Pulmonary artery endothelial cell (primary cell): ENCODE measurements at regions not wholly inside any gene's neighbourhood (a gene's known extent, or its start where the extent isn't known, plus 50 kb on each side); places are given as distances from the start of the nearest gene placed in this dataset.
A peak's percentile ranks its signal among the peaks of the same experiment; 100 is the strongest.

Source experiments
- DNase-seq: peaks from one replicate; pipeline ENCODE4 v3.0.0-alpha.2; 2011; ENCODE audit warnings: low read depth, low spot score

DNA sequence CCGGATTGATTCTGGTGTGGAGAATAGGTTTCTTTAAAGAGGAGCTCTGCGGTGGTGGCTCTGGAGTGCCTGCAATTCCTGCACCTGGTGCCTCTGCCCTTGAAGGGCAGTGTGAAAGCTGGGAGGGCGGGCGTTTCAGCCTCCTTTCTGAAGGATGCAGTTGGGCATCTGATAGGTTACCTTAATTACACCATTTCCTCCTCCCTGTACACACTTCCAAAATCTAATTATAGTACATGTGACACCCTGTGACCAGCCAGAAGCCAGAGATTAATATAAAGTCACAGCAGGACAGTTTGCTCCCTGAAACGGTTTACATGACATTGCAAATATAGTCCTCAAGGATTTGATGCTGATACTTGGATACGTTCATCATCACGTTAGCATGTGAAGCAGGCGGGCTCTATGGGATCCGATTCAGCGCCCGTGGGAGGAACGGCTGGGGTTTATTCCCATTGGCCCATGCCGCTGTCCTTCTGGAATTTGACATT, 548.2 kb downstream of the QKI start:
- no peak for DNase-seq

- DNase-seq, result no peak
These were observed 545.6 kb downstream of the QKI start for GRCh38 chr6:163960128-163960527.

GRCh38 chr6:163958646-163959045, 544.1 kb downstream of the QKI start:
- DNase-seq, result no peak

DNA sequence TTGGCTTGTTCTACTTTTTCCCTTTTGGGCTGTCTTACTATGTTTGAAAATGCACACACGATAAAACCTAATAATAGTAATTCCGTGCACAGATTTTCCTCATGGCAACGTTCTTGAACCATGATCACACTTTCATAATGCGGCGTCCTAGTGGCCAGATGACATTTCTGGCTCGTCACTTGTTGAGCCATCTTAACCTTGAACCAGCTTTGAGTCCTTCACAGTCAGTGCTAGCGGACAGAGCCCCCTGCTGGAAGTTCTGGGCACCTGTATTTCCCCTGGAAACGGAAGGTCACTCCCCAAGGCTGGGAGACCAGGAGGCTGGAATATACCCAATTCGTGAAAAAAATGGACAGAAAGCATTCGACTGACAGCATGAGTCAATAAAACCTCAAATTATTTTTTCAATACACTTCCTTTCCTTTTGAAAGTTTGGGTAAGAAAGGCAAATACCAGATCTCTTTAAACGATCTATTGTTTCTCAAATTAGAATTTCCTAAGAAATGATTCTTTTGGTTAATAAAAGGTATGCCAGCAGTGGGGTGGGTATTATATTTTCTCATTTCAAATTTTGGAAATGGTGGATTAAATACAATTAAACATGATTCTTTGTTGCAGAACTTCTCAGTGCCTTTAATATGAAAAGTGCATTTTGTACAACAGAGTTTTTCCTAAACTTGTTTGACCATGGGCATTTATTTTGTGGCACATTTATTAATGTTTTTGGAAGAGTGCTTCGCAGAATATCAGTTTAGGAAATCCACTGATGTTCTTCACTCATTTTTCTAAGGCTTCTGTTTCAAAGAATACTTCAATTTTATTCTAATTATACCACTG, 542.3 kb downstream of the QKI start:
- DNase-seq, result peak; percentile 10

GRCh38 chr6:163955756-163956155, 541.2 kb downstream of the QKI start:
- DNase-seq, result no peak

- DNase-seq, result no peak
These were observed 540.6 kb downstream of the QKI start for GRCh38 chr6:163955096-163955495.

GRCh38 chr6:163954088-163954775, 539.7 kb downstream of the QKI start:
- no peak for DNase-seq

GRCh38 chr6:163952005-163952404, 537.5 kb downstream of the QKI start:
- DNase-seq, result no peak

DNA sequence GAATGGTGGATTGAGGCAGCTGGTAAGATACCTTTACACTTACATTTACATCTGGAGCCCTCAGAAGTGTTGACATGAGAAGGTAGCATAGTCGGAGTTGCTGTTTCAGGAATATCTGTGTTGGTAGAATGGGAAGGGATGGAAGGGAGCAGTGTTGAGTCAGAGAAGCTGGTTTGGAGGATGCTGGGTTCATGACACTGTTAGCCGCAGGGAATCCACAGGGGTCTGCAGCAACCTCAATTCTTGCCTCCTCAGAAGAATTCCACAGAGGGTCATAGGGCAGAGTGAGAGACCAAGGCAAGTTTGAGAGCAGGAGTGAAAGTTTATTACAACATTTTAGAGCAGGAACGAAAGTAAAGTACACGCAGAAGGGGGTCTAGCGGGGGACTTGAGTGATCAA, 536.8 kb downstream of the QKI start:
- DNase-seq, result no peak

DNA sequence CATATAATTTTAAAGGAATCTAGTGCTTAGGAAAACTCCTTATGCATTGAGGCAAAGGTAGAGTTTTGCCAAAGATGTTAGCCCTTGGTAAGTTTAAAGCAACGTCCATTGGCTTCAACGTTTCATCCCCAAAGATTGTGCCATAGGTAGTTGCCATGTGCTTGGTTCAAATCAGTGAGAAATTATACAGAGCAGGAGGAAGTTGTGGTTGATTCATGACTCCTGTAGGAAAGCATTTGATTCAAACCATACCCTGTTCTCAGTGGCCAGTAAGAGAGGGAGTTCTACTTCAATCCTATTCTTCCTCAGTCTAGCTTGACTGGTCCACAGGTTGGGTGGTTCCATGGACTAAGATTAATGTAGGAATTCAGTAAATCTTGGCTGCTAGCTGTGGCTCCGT, 535.6 kb downstream of the QKI start:
- no peak for DNase-seq

DNA sequence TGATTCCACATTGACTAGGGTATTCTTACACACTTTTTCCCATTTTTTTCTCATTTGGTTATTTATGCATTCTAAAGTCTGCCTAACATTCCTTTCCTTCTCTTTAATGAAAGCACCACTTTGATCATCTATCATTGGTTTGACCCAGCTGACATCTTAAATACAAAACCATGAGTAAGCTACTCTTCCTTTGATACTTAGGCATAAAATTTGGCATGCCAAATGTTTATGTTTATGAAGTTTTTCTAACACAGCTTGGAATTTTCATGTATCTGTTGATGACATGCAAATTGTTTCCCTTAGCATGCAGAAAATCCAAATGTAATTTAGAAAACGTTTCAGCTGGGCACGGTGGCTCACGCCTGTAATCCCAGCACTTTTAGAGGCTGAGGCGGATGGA, 534.9 kb downstream of the QKI start:
- no peak for DNase-seq

GRCh38 chr6:163948250-163948649, 533.7 kb downstream of the QKI start:
- DNase-seq, result no peak

GRCh38 chr6:163947276-163947675, 532.8 kb downstream of the QKI start:
- no peak for DNase-seq

GRCh38 chr6:163946437-163946836, 531.9 kb downstream of the QKI start:
- DNase-seq, result no peak

DNA sequence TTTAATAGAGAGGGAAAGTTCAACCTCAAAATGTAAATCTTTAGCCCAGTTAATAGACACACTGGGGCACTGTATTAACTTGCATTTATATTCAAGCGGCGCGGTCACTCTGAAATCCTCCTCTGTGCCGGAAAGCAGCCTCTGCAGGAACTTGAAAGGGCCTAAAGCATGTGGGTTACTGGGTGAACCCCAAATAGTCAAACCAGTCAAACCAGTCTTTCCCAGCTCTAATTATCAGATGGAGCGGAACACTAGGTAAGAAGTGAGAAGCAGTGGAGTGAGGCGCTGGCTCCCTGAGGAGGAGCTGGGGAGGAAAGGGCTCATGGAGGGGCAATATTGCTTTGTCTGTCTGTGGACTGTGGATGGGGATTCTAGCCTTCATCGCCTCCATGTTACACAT, 531.3 kb downstream of the QKI start:
- DNase-seq, result no peak

GRCh38 chr6:163944897-163945296, 530.4 kb downstream of the QKI start:
- no peak for DNase-seq

GRCh38 chr6:163943607-163944385, 529.3 kb downstream of the QKI start:
- DNase-seq, result no peak

DNA sequence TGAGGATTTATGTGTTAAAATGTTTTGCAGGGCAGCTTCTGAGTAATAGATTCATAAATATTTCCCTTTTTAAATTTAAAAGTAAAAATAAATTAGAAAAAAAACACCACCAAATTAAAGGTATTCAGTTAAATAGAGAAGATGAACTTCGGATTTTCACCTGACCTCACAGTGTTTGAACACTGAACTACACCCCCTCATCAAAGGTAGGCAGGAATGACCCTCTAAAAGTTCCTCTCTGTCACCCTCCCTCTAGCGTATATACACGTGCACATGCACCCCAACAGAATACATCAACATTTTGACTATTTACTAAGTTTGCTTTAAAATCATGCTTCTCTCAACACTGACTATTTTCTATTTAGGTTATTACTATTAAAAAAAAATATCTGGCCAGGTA, 528.3 kb downstream of the QKI start:
- DNase-seq, result no peak

DNA sequence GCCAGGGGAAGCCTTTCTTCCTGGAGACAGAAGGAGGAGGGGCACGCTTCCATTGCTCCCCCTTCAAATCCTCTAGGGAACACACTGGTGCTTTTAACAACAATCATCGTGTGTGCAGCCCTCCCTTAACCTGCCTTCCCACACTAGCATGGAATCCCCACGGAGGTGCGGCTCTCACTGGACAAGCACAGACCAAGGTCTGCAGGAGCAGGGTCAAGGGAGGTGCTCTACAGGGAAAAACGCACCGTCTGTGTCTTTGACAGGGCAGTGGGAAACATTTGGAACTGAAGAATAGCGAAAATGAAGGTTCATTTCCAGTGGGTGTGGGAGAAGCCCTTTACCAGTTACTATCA, 527.1 kb downstream of the QKI start:
- no peak for DNase-seq

DNA sequence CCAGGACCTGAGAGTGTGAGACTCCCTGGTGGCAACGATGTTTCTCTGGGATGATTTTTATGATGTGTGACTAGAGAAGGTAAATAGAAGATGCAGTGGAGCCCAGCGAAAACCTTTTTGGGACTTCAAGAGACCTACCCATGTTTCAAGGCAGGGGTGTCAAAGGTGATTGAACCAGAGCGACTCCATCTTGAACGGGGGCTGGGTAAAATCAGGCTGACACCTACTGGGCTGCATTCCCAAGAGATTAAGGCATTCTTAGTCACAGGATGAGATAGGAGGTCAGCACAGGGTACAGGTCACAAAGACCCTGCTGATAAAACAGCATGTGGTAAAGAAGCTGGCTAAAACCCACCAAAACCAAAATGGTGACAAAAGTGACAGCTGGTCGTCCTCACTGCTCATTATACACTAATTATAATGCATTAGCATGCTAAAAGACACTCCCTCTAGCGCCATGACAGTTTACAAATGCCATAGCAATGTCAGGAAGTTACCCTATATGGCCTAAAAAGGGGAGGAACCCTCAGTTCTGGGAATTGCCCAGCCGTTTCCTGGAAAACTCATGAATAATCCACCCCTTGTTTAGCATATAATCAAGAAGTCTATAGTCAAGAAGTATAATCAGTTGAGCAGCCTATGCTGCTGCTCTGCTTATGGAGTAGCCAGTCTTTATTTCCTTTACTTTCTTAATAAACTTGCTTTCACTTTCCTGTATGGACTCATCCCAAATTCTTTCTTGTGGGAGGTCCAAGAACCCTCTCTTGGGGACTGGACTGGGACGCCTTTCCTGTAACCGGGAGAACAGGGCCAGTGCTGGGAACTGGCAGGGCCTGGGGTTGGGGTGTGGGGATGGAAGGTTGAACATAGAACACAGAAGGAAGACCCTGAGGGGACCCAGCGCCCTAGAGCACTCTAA, 526.4 kb downstream of the QKI start:
- DNase-seq, result no peak

DNA sequence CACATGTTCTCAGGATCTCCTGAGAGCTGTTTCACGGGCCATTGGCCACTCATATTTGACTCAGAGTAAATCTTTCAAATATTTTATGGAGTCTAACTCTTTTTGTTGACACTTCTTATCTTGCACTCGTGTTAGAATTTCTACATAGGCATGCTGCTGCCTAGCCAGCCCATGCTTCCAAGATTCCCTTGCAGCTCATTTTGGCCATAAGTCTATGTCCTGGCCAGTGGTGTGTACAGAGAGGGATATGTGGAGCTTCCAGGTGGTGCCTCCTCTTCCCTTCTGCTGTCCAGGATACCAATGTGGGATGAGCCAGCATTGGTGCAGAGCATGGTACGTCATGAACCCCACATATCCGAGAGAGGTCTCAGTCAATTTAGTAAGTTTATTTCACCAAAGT, 522.6 kb downstream of the QKI start:
- DNase-seq, result no peak
